ENCODE measurements at regions not wholly inside any gene's neighbourhood (a gene's known extent, or its start where the extent isn't known, plus 50 kb on each side); places are given as distances from the start of the nearest gene placed in this dataset.
"Not testable (repeated sequence)": the region's sequence is repeated elsewhere in the genome, so short reads cannot be mapped to it uniquely, and the experiment has no call there.

GRCh38 chr5:67855523-67855922, 360.0 kb upstream of the PIK3R1 start:
- 95% methylated on average over 5 of the region's 5 CpGs for WGBS
- H3K4me1 ChIP-seq (ENCODE audit: control insufficient read depth in 2 of 2, insufficient read depth in 2 of 2, low read length in 2 of 2), result no peaks in the 10 kb centered on the region

DNA sequence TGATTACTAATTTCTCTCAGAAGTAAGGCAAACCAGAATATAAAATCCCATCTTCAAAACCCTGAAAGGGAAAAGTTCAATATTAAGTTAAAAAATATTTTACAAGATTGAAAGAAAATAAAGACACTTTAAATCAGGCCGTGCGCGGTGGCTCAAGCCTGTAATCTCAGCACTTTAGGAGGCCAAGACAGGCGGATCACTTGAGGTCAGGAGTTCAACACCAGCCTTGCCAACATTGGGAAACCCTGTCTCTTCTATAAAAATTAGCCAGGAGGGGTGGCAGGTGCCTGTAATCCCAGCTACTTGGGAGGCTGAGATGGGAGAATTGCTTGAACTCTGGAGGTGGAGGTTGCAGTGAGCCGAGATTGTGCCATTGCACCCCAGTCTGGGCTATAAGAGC, 364.6 kb upstream of the PIK3R1 start:
- not testable (repeated sequence) for H3K27me3 ChIP-seq (ENCODE audit: control insufficient read depth in 2 of 2, insufficient read depth in 1 of 2, low read length in 1 of 2); DNase-seq (ENCODE audit: low read depth in 6 of 9, low spot score in 9 of 9); H3K4me3 ChIP-seq (ENCODE audit: low read length in 2 of 2); H3K27ac ChIP-seq (ENCODE audit: low read depth in 1 of 2, low read length in 1 of 2); H3K4me1 ChIP-seq (ENCODE audit: control insufficient read depth in 2 of 2, insufficient read depth in 2 of 2, low read length in 2 of 2); H3K9me3 ChIP-seq (ENCODE audit: control insufficient read depth in 2 of 2, insufficient read depth in 1 of 2, low read length in 1 of 2); H3K36me3 ChIP-seq (ENCODE audit: control insufficient read depth in 2 of 2, insufficient read depth in 2 of 2, low read length in 1 of 2)
- 99% methylated on average over 5 of the region's 5 CpGs for WGBS

More at GRCh38 chr5:67855523-67855922, 360.0 kb upstream of the PIK3R1 start:
- Histone ChIP-seq H3K27ac (ENCODE audit: low read depth in 1 of 2, low read length in 1 of 2) (no peak overlapping the region), H3K27me3 (ENCODE audit: control insufficient read depth in 2 of 2, insufficient read depth in 1 of 2, low read length in 1 of 2) (no peaks in the 10 kb centered on the region), H3K9me3 (ENCODE audit: control insufficient read depth in 2 of 2, insufficient read depth in 1 of 2, low read length in 1 of 2) (no peaks in the 10 kb centered on the region), H3K4me3 (ENCODE audit: low read length in 2 of 2) (no peak overlapping the region), H3K36me3 (ENCODE audit: control insufficient read depth in 2 of 2, insufficient read depth in 2 of 2, low read length in 1 of 2) (no peaks in the 10 kb centered on the region)
- no peak for DNase-seq (ENCODE audit: low read depth in 6 of 9, low spot score in 9 of 9)

DNA sequence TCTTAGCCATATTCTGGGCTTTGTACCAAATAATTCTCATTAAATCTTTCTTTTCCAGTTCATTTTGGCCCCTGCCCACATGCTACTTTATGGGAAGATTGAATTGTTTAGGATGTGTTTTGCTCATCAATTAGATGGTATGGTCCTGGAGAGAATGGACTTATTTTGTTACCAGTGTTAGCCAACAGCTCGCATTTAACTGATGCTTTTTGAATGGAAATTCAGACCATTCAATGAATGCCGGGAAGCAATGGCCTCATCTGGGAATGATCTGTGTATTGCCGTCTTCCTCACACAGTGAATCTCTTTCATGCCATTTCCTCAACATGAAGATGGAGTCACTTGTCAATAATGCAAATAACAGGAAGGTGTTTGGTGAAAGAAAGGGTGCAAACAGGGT, 370.6 kb upstream of the PIK3R1 start:
- WGBS, result 97% methylated on average over 3 of the region's 3 CpGs
- Histone ChIP-seq H3K4me1 (ENCODE audit: control insufficient read depth in 2 of 2, insufficient read depth in 2 of 2, low read length in 2 of 2) (no peaks in the 10 kb centered on the region), H3K9me3 (ENCODE audit: control insufficient read depth in 2 of 2, insufficient read depth in 1 of 2, low read length in 1 of 2) (no peaks in the 10 kb centered on the region), H3K27ac (ENCODE audit: low read depth in 1 of 2, low read length in 1 of 2) (no peak overlapping the region), H3K36me3 (ENCODE audit: control insufficient read depth in 2 of 2, insufficient read depth in 2 of 2, low read length in 1 of 2) (no peaks in the 10 kb centered on the region), H3K27me3 (ENCODE audit: control insufficient read depth in 2 of 2, insufficient read depth in 1 of 2, low read length in 1 of 2) (no peaks in the 10 kb centered on the region), H3K4me3 (ENCODE audit: low read length in 2 of 2) (no peak overlapping the region)
- DNase-seq (ENCODE audit: low read depth in 6 of 9, low spot score in 9 of 9), result no peak

DNA sequence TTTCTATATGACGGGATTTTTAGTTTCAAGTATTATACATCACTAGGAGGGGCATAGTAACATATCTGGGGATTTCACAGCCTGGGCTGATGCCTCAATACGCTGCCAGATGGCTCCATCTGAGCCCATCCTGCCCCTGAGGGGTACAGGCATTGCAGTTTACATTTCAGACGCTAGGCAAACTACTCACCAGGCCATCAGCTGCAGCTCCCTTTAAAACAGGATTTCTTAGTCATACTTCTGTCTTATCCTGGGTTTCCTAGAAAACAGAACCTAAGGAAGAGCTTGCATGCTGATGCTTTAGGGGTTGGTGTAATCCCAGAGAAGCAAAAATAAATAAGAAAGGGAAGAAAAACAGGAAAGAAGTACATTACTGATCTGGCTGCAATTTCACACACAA, 372.8 kb upstream of the PIK3R1 start:
- no peak for DNase-seq (ENCODE audit: low read depth in 6 of 9, low spot score in 9 of 9)
- no peaks in the 10 kb centered on the region for H3K4me1 ChIP-seq (ENCODE audit: control insufficient read depth in 2 of 2, insufficient read depth in 2 of 2, low read length in 2 of 2)
- WGBS, result 96% methylated on average over 3 of the region's 3 CpGs
- H3K27me3 ChIP-seq (ENCODE audit: control insufficient read depth in 2 of 2, insufficient read depth in 1 of 2, low read length in 1 of 2), result no peaks in the 10 kb centered on the region
- no peak overlapping the region for H3K27ac ChIP-seq (ENCODE audit: low read depth in 1 of 2, low read length in 1 of 2)
- H3K4me3 ChIP-seq (ENCODE audit: low read length in 2 of 2), result no peak overlapping the region
- H3K9me3 ChIP-seq (ENCODE audit: control insufficient read depth in 2 of 2, insufficient read depth in 1 of 2, low read length in 1 of 2), result no peaks in the 10 kb centered on the region
- no peaks in the 10 kb centered on the region for H3K36me3 ChIP-seq (ENCODE audit: control insufficient read depth in 2 of 2, insufficient read depth in 2 of 2, low read length in 1 of 2)

- not testable (repeated sequence) for H3K4me3 ChIP-seq (ENCODE audit: low read length in 2 of 2); DNase-seq (ENCODE audit: low read depth in 6 of 9, low spot score in 9 of 9); H3K27ac ChIP-seq (ENCODE audit: low read depth in 1 of 2, low read length in 1 of 2); H3K4me1 ChIP-seq (ENCODE audit: control insufficient read depth in 2 of 2, insufficient read depth in 2 of 2, low read length in 2 of 2); H3K36me3 ChIP-seq (ENCODE audit: control insufficient read depth in 2 of 2, insufficient read depth in 2 of 2, low read length in 1 of 2); H3K27me3 ChIP-seq (ENCODE audit: control insufficient read depth in 2 of 2, insufficient read depth in 1 of 2, low read length in 1 of 2); H3K9me3 ChIP-seq (ENCODE audit: control insufficient read depth in 2 of 2, insufficient read depth in 1 of 2, low read length in 1 of 2)
- over 99% methylated on average over 3 of the region's 3 CpGs for WGBS
Observed at GRCh38 chr5:67837225-67837624, 378.3 kb upstream of the PIK3R1 start.

DNA sequence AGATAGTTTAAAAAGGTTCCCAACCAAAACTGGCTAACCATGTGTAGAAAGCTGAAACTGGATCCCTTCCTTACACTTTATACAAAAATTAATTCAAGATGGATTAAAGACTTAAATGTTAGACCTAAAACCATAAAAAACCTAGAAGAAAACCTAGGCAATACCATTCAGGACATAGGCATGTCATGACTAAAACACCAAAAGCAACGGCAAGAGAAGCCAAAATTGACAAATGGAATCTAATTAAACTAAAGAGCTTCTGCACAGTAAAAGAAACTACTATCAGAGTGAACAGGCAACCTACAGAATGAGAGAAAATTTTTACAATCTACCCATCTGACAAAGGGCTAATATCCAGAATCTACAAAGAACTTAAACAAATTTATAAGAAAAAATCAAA, 379.1 kb upstream of the PIK3R1 start:
- H3K27ac ChIP-seq (ENCODE audit: low read depth in 1 of 2, low read length in 1 of 2); H3K27me3 ChIP-seq (ENCODE audit: control insufficient read depth in 2 of 2, insufficient read depth in 1 of 2, low read length in 1 of 2); H3K4me3 ChIP-seq (ENCODE audit: low read length in 2 of 2); H3K9me3 ChIP-seq (ENCODE audit: control insufficient read depth in 2 of 2, insufficient read depth in 1 of 2, low read length in 1 of 2); H3K4me1 ChIP-seq (ENCODE audit: control insufficient read depth in 2 of 2, insufficient read depth in 2 of 2, low read length in 2 of 2); H3K36me3 ChIP-seq (ENCODE audit: control insufficient read depth in 2 of 2, insufficient read depth in 2 of 2, low read length in 1 of 2); DNase-seq (ENCODE audit: low read depth in 6 of 9, low spot score in 9 of 9): not testable (repeated sequence)
- WGBS, result 68% methylated on average over 1 of the region's 1 CpG

DNA sequence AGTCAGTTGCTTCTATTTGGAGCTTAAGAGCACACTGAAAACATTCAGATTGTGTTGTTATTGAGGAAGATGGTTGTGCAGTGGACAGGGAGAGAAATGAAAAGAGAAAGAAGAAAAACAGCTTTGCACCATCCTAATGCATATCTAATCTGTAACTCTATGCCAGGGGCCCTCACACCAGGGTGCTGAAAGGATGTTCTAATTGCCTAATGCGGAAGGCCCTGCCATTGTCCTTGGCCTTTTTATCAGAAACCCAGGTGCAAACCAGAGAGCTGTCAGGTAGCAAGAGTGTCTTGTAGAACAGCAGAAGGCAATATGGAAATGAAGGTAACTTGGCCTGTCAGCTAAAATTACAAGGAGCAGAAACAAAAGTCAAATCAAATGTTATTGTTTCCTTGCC, 384.5 kb upstream of the PIK3R1 start:
- H3K36me3 ChIP-seq (ENCODE audit: control insufficient read depth in 2 of 2, insufficient read depth in 2 of 2, low read length in 1 of 2), result no peaks in the 10 kb centered on the region
- WGBS, result 100% methylated on average over 1 of the region's 1 CpG
- no peak for DNase-seq (ENCODE audit: low read depth in 6 of 9, low spot score in 9 of 9)
- no peaks in the 10 kb centered on the region for H3K9me3 ChIP-seq (ENCODE audit: control insufficient read depth in 2 of 2, insufficient read depth in 1 of 2, low read length in 1 of 2)
- no peak overlapping the region for H3K4me3 ChIP-seq (ENCODE audit: low read length in 2 of 2)
- H3K27ac ChIP-seq (ENCODE audit: low read depth in 1 of 2, low read length in 1 of 2), result no peak overlapping the region
- no peaks in the 10 kb centered on the region for H3K27me3 ChIP-seq (ENCODE audit: control insufficient read depth in 2 of 2, insufficient read depth in 1 of 2, low read length in 1 of 2)
- no peaks in the 10 kb centered on the region for H3K4me1 ChIP-seq (ENCODE audit: control insufficient read depth in 2 of 2, insufficient read depth in 2 of 2, low read length in 2 of 2)

- no peak overlapping the region for H3K4me3 ChIP-seq (ENCODE audit: low read length in 2 of 2)
- H3K27ac ChIP-seq (ENCODE audit: low read depth in 1 of 2, low read length in 1 of 2), result no peak overlapping the region
- no peak for DNase-seq (ENCODE audit: low read depth in 6 of 9, low spot score in 9 of 9)
- no peaks in the 10 kb centered on the region for H3K4me1 ChIP-seq (ENCODE audit: control insufficient read depth in 2 of 2, insufficient read depth in 2 of 2, low read length in 2 of 2)
- H3K27me3 ChIP-seq (ENCODE audit: control insufficient read depth in 2 of 2, insufficient read depth in 1 of 2, low read length in 1 of 2), result no peaks in the 10 kb centered on the region
- H3K9me3 ChIP-seq (ENCODE audit: control insufficient read depth in 2 of 2, insufficient read depth in 1 of 2, low read length in 1 of 2), result no peaks in the 10 kb centered on the region
- WGBS, result 97% methylated on average over 7 of the region's 7 CpGs
- no peaks in the 10 kb centered on the region for H3K36me3 ChIP-seq (ENCODE audit: control insufficient read depth in 2 of 2, insufficient read depth in 2 of 2, low read length in 1 of 2)
Observed at GRCh38 chr5:67827541-67827940, 388.0 kb upstream of the PIK3R1 start.

DNA sequence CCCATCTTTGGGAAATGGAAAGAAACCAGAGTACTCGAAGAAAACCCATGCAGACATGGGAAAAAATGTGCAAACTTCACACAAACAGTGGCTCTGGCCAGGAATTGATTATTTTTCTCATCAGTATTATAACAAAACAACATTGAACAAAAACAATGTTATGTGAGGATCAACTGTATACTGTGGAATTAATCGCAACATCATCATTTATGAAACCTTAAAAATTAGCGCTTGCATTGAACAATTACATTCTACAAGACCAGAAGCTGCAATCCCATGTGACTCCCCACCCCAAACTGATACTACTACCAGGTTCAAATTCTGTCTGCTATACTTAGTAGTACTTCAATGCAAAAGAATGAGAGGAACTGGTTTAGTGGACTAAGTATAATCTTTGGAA, 390.7 kb upstream of the PIK3R1 start:
- H3K36me3 ChIP-seq (ENCODE audit: control insufficient read depth in 2 of 2, insufficient read depth in 2 of 2, low read length in 1 of 2), result no peaks in the 10 kb centered on the region
- DNase-seq (ENCODE audit: low read depth in 6 of 9, low spot score in 9 of 9), result no peak
- no peaks in the 10 kb centered on the region for H3K9me3 ChIP-seq (ENCODE audit: control insufficient read depth in 2 of 2, insufficient read depth in 1 of 2, low read length in 1 of 2)
- H3K4me3 ChIP-seq (ENCODE audit: low read length in 2 of 2), result no peak overlapping the region
- H3K27me3 ChIP-seq (ENCODE audit: control insufficient read depth in 2 of 2, insufficient read depth in 1 of 2, low read length in 1 of 2), result no peaks in the 10 kb centered on the region
- no peaks in the 10 kb centered on the region for H3K4me1 ChIP-seq (ENCODE audit: control insufficient read depth in 2 of 2, insufficient read depth in 2 of 2, low read length in 2 of 2)
- H3K27ac ChIP-seq (ENCODE audit: low read depth in 1 of 2, low read length in 1 of 2), result no peak overlapping the region
- WGBS, result 81% methylated on average over 3 of the region's 3 CpGs

DNA sequence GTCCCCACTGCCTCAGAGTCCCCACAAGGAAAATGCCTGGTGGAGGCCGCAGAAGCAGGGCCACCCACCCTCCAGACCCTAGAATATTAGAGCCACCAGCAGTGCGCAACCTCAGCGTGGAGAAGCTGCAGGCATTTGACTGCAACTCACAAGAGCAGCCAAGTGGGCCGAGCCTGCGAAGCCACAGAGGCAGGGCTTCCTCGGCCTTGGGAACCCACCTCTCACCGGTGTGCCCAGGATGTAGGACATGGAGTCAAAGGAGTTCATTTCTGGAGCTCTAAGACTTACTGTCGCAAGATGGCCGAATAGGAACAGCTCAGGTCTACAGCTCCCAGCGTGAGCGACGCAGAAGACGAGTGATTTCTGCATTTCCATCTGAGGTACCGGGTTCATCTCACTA, 397.9 kb upstream of the PIK3R1 start:
- DNase-seq (ENCODE audit: low read depth in 6 of 9, low spot score in 9 of 9), result no peak
- Histone ChIP-seq H3K4me1 (ENCODE audit: control insufficient read depth in 2 of 2, insufficient read depth in 2 of 2, low read length in 2 of 2) (no peaks in the 10 kb centered on the region), H3K27ac (ENCODE audit: low read depth in 1 of 2, low read length in 1 of 2) (no peak overlapping the region), H3K36me3 (ENCODE audit: control insufficient read depth in 2 of 2, insufficient read depth in 2 of 2, low read length in 1 of 2) (no peaks in the 10 kb centered on the region), H3K27me3 (ENCODE audit: control insufficient read depth in 2 of 2, insufficient read depth in 1 of 2, low read length in 1 of 2) (no peaks in the 10 kb centered on the region), H3K9me3 (ENCODE audit: control insufficient read depth in 2 of 2, insufficient read depth in 1 of 2, low read length in 1 of 2) (no peaks in the 10 kb centered on the region), H3K4me3 (ENCODE audit: low read length in 2 of 2) (no peak overlapping the region)
- WGBS, result 97% methylated on average over 14 of the region's 14 CpGs

All from thymus (tissue), 11 donors.